ENCODE measurements at regions not wholly inside any gene's neighbourhood (a gene's known extent, or its start where the extent isn't known, plus 50 kb on each side); places are given as distances from the start of the nearest gene placed in this dataset.

DNA sequence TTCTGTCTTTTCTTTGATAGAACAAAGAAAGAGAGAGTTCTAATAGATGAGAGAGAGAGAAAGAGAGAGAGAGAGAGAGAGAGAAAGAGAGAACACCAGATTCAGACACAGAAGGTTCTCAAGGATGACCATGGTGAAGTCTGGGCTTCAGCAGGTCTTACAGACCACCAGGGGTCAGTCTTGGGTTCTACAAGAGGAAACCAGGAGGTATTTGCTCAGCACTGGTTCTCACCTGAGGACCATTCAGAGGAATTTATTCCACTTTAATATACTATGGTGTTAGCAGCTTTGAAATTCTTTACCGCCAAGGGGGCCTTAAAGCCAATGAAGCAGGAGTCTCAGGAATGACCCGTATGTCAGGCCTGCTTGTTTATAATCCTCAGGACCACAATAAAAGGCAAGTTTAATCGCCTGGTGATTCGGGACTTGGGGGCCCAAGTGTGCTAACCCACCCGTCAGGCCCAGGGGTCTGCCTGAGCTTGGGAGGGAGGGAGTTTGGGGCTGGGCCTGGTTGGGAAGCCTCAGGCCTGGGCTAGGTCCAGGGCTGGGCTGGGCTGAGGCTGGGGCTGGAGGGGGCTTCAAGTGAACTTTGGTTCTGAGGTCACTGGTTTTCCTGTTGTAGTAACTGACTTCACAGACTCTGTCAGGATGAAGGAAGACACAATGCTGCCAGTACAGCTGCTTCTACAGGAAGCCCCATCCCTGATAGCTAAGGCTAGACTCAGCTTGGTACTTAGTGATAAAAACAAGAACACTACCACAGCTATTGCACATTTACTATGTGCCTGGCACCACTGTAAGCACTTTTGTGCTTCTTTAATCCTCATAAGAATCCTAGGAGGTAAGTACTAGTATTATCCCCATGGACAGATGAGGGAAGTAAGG is 179.2 kb upstream of the ZBED5 start:
- no peaks in the 10 kb centered on the region for H3K9me3 Mint-ChIP-seq
- DNase-seq (ENCODE audit: low spot score), result peak; percentile 8
- peaks cover 2% of the 10 kb centered on the region for H3K27me3 Mint-ChIP-seq (ENCODE audit: insufficient read depth)
- H3K4me3 Mint-ChIP-seq, result no peak overlapping the region
- no peak overlapping the region for H3K27ac Mint-ChIP-seq
- H3K4me1 Mint-ChIP-seq (ENCODE audit: low read depth), result no peaks in the 10 kb centered on the region
- H3K36me3 Mint-ChIP-seq (ENCODE audit: low read depth), result no peaks in the 10 kb centered on the region
- intact Hi-C loops (cut with micrococcal nuclease), result loop anchor here (1.0 kb wide), 2 partner anchors 120 to 229 kb away; no protein-coding TSS in a partner anchor

DNA sequence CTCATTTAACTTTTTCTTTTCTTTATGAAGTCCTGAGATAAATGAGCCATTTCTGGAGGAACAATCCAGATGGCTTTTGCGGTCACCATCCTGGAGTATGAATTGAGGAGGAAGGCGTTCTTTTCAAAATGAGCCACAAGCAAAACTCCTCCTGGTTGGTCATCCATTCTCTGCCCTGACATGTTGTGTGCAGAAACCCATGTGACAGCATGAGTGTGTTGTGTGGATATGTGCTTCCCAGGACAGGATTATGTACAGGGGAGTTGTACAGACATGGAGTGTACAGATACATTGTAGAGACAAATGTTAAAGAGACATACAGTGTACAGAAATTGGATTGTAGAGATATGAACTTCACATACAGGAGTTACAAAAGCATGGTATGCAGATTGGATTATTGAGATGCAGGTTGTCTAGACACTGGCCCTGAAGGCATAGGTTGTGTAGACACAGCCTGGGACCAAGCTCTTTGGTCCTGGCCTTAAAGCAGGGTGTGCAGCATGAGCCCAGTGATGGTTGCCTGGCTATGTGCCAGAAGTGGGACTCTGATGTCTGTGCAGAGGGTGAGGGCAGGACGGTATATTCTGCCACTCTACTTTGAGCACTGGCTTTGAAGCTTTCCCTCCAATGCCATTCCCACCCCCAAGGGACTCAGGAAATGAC is 178.5 kb upstream of the ZBED5 start:
- no peak for DNase-seq (ENCODE audit: low spot score)
- no peak overlapping the region for H3K4me3 Mint-ChIP-seq
- no peak overlapping the region for H3K27ac Mint-ChIP-seq
- H3K4me1 Mint-ChIP-seq (ENCODE audit: low read depth), result no peaks in the 10 kb centered on the region
- no peaks in the 10 kb centered on the region for H3K36me3 Mint-ChIP-seq (ENCODE audit: low read depth)
- H3K9me3 Mint-ChIP-seq, result no peaks in the 10 kb centered on the region
- intact Hi-C loops (cut with micrococcal nuclease), result no loop called here
- peaks cover 2% of the 10 kb centered on the region for H3K27me3 Mint-ChIP-seq (ENCODE audit: insufficient read depth)

DNA sequence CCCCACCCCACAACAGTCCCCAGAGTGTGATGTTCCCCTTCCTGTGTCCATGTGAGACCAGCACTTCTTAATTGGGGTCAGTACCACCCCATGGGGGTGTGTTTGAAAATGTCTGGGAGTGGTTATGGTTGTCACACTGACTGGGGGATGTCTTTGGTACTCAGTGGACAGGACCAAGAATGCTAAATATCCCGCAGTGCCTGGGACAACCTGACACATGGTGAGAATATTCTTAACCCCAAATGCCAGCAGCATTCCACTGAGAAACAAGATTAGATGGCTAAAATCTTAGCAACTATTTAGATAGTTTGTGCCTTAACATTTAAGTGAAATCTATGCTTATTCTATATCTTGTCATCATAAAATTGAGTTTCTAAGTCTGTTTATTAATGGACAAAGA is 177.5 kb upstream of the ZBED5 start:
- Mint-ChIP-seq H3K4me3 (no peak overlapping the region), H3K9me3 (no peaks in the 10 kb centered on the region), H3K27ac (no peak overlapping the region), H3K27me3 (ENCODE audit: insufficient read depth) (peaks cover under 1% of the 10 kb centered on the region), H3K4me1 (ENCODE audit: low read depth) (no peaks in the 10 kb centered on the region), H3K36me3 (ENCODE audit: low read depth) (no peaks in the 10 kb centered on the region)
- DNase-seq (ENCODE audit: low spot score), result no peak
- intact Hi-C loops (cut with micrococcal nuclease), result no loop called here

DNA sequence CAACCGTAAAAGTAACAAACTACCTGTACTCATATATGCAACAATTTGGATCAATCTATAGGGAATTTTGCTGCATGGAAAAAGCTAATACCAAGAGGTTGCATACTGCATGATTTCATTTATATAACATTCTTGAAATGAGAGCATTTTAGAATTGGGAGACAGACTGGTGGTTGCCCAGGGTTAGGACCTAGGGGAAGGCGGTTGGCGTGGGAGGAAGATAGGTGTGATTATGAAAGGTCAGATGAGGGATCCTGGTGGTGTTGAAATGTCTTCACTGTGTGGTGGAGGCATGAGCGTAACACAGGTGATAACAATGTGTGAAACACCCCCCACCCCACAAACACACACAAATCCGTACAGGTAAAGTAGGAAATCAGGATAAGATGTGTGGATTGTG is 176.6 kb upstream of the ZBED5 start:
- Mint-ChIP-seq H3K27ac (no peak overlapping the region), H3K36me3 (ENCODE audit: low read depth) (no peaks in the 10 kb centered on the region), H3K27me3 (ENCODE audit: insufficient read depth) (peaks cover 5% of the 10 kb centered on the region), H3K4me3 (no peak overlapping the region), H3K9me3 (no peaks in the 10 kb centered on the region), H3K4me1 (ENCODE audit: low read depth) (no peaks in the 10 kb centered on the region)
- intact Hi-C loops (cut with micrococcal nuclease), result no loop called here
- no peak for DNase-seq (ENCODE audit: low spot score)

DNA sequence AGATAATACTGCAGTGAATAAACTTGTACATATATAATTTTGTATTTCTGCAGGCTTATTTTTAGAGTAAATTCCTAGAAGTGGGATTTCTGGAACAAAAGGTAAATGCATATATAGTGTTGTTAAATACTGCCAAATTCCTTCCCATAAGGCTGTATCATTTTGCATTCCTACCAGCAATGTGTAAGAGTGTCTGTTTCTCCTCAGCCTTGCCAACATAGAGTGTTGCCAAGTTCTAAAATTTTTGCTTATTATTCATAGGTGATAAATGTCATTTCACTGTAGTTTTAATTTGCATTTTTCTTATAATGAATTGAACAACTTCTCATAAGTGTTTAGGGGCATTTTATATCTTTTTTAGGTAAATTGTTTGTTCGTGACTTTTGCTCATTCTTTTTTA is 174.2 kb upstream of the ZBED5 start:
- no peaks in the 10 kb centered on the region for H3K9me3 Mint-ChIP-seq
- no peak overlapping the region for H3K4me3 Mint-ChIP-seq
- H3K4me1 Mint-ChIP-seq (ENCODE audit: low read depth), result no peaks in the 10 kb centered on the region
- H3K27me3 Mint-ChIP-seq (ENCODE audit: insufficient read depth), result peaks cover 14% of the 10 kb centered on the region
- H3K27ac Mint-ChIP-seq, result no peak overlapping the region
- intact Hi-C loops (cut with micrococcal nuclease), result no loop called here
- no peaks in the 10 kb centered on the region for H3K36me3 Mint-ChIP-seq (ENCODE audit: low read depth)
- DNase-seq (ENCODE audit: low spot score), result no peak

DNA sequence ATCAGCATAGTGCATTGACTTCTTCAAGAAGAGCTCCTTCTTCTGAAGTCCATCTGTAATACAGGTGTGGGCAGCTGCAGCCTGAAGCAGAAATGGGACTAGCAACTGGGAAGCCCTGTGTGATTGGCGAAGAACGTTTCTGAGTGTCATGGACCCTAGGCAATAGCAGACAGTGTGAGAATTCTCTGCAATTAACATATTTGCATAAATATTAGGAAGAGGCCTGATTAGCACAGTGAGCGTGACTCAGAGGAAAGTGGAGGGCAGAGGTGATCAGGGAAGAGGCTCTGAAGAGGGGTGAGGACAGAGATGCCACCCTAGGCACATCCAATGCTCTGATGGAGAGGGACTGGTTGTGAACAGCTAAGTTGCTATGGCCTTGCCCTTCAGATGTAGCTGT is 171.2 kb upstream of the ZBED5 start:
- no peak overlapping the region for H3K4me3 Mint-ChIP-seq
- peaks cover 16% of the 10 kb centered on the region for H3K27me3 Mint-ChIP-seq (ENCODE audit: insufficient read depth)
- no peaks in the 10 kb centered on the region for H3K4me1 Mint-ChIP-seq (ENCODE audit: low read depth)
- no peaks in the 10 kb centered on the region for H3K9me3 Mint-ChIP-seq
- no peak for DNase-seq (ENCODE audit: low spot score)
- no peak overlapping the region for H3K27ac Mint-ChIP-seq
- intact Hi-C loops (cut with micrococcal nuclease), result loop anchor here (10.0 kb wide), 1 partner anchor 1016 kb away; no protein-coding TSS in a partner anchor
- no peaks in the 10 kb centered on the region for H3K36me3 Mint-ChIP-seq (ENCODE audit: low read depth)

DNA sequence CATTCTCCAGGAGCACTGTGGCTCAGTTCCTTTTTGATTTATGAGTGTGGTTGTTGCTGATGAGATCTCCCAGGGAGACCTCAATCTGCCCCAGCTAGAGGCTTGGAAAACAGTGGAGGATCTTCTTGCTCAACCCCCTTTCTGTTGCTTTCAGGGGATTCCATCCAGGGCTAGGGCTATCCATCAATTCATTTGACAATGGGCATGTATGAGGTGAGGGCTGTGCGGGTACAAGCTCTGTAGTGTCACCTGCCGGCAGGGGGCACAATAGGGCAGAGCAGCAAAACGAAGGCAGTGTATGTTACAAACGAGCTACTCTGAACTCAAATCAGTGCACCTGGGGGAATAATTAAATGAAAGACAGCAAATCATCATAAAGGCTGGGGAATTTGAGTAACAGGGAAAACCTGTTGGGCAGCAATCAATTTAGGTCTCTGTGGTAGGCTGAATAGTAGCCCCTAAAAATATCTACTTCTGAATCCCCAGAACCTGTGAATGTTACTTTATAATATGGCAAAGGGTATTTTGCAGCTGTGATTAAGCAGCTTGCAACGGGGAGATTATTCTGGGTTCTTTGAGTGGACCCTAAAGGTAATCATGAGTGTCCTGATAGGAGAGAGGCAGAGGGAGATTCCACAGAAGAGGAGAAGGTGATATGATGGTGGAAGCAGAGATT is 170.3 kb upstream of the ZBED5 start:
- no peak overlapping the region for H3K27ac Mint-ChIP-seq
- H3K36me3 Mint-ChIP-seq (ENCODE audit: low read depth), result no peaks in the 10 kb centered on the region
- H3K4me3 Mint-ChIP-seq, result no peak overlapping the region
- peak; percentile 57 for DNase-seq (ENCODE audit: low spot score)
- no peaks in the 10 kb centered on the region for H3K9me3 Mint-ChIP-seq
- H3K27me3 Mint-ChIP-seq (ENCODE audit: insufficient read depth), result peaks cover 16% of the 10 kb centered on the region
- intact Hi-C loops (cut with micrococcal nuclease), result loop anchor here (1.0 to 10.0 kb wide), 4 partner anchors 129 to 1017 kb away; no protein-coding TSS in a partner anchor
- no peaks in the 10 kb centered on the region for H3K4me1 Mint-ChIP-seq (ENCODE audit: low read depth)

DNA sequence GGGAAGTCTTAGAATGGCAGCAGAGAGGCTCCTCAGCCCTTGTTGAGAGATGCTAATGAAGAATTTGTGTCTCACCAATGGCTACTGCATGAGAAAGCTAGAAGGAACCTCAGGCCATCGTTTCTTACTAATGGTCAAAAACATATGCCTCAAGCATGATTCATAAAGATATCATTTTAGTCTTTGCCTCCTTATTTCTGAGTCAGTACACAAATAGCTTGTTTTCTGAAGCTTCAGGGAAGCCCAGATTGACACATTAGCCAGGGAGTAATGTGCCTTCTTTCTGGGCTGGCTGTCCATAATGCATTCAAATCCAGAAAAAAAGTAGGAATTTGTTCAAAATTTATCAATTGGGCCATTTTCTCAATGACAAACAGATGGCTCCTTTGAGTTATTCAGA is 169.4 kb upstream of the ZBED5 start:
- intact Hi-C loops (cut with micrococcal nuclease), result loop anchor here (10.0 kb wide), 1 partner anchor 1018 kb away; no protein-coding TSS in a partner anchor
- Mint-ChIP-seq H3K4me1 (ENCODE audit: low read depth) (no peaks in the 10 kb centered on the region), H3K4me3 (no peak overlapping the region), H3K27ac (no peak overlapping the region), H3K9me3 (no peaks in the 10 kb centered on the region), H3K27me3 (ENCODE audit: insufficient read depth) (peaks cover 17% of the 10 kb centered on the region), H3K36me3 (ENCODE audit: low read depth) (no peaks in the 10 kb centered on the region)
- DNase-seq (ENCODE audit: low spot score), result no peak

DNA sequence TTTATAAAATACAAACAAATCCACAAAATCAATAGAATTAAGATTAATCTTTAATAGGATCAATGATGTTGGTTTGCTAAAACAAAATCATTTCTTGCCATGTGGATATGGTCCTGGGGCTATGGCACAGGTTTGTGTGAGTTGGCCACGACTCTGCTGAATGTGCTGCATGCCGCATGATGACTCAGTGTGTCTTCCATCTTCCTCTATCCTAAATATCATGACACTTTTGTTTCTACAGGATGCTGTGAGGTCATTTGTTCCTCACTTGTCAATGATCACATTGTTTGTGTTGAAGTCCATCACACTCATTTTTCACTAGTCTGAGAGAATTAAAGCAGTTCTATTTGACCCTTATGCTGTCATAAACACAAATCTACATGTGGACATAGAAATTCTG is 167.2 kb upstream of the ZBED5 start:
- DNase-seq (ENCODE audit: low spot score), result no peak
- Mint-ChIP-seq H3K9me3 (no peaks in the 10 kb centered on the region), H3K27me3 (ENCODE audit: insufficient read depth) (peaks cover 18% of the 10 kb centered on the region), H3K4me3 (no peak overlapping the region), H3K4me1 (ENCODE audit: low read depth) (no peaks in the 10 kb centered on the region), H3K36me3 (ENCODE audit: low read depth) (no peaks in the 10 kb centered on the region), H3K27ac (no peak overlapping the region)
- intact Hi-C loops (cut with micrococcal nuclease), result loop anchor here (10.0 kb wide), 1 partner anchor 1020 kb away; no protein-coding TSS in a partner anchor

DNA sequence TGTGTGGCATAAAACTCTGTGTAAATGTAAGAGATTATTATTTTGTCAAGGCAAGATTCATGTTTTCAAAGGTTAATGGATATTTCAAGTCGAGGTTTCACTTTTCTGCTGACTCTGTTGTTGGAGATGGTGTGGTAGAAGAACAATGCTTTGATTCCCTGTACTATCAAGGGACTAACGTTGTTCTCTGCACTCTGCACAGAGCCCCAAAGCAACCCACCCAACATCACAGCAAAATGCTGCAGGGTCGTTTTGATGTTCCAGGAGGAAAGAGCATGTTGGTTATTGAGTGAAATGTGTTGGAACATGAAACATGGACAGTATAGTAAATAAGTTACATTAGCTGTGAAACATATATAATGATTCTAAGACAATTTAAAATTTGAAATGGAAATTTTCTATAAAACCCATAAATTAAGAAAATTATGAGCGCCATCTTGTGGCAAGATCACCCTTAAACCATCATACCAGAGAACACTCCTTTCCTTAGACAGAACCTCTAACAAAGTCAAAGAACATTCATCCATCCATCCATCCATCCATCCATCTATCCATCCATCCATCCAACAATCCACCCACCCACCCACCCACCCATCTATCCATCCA is 164.4 kb upstream of the ZBED5 start:
- no peak overlapping the region for H3K4me3 Mint-ChIP-seq
- no peak overlapping the region for H3K27ac Mint-ChIP-seq
- H3K36me3 Mint-ChIP-seq (ENCODE audit: low read depth), result no peaks in the 10 kb centered on the region
- no peaks in the 10 kb centered on the region for H3K9me3 Mint-ChIP-seq
- no peaks in the 10 kb centered on the region for H3K4me1 Mint-ChIP-seq (ENCODE audit: low read depth)
- no peak for DNase-seq (ENCODE audit: low spot score)
- H3K27me3 Mint-ChIP-seq (ENCODE audit: insufficient read depth), result peaks cover 10% of the 10 kb centered on the region
- intact Hi-C loops (cut with micrococcal nuclease), result loop anchor here (1.0 to 10.0 kb wide), 4 partner anchors 89 to 1023 kb away; no protein-coding TSS in a partner anchor

DNA sequence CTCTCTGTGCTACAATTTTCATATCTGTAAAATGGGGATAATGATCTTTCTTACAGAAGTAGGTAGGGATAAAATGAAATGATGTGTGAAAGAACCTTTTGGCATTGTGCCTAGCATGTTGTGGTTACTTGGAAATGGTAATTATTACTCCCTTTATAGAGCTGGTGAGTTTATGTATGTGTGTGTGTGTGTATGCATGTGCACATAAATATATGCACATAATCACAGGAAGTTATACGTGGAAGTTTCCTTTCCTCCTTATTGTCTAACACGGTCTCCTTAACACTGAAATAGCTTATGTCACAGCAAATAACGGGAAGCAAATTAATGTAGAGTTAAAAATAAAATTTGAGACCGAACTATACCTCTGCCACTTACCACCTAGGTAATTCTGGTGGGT is 163.7 kb upstream of the ZBED5 start:
- Mint-ChIP-seq H3K4me1 (ENCODE audit: low read depth) (no peaks in the 10 kb centered on the region), H3K36me3 (ENCODE audit: low read depth) (no peaks in the 10 kb centered on the region), H3K9me3 (no peaks in the 10 kb centered on the region), H3K4me3 (no peak overlapping the region), H3K27ac (no peak overlapping the region), H3K27me3 (ENCODE audit: insufficient read depth) (peaks cover 10% of the 10 kb centered on the region)
- intact Hi-C loops (cut with micrococcal nuclease), result loop anchor here (5.0 to 10.0 kb wide), 2 partner anchors 249 to 1023 kb away; no protein-coding TSS in a partner anchor
- no peak for DNase-seq (ENCODE audit: low spot score)

DNA sequence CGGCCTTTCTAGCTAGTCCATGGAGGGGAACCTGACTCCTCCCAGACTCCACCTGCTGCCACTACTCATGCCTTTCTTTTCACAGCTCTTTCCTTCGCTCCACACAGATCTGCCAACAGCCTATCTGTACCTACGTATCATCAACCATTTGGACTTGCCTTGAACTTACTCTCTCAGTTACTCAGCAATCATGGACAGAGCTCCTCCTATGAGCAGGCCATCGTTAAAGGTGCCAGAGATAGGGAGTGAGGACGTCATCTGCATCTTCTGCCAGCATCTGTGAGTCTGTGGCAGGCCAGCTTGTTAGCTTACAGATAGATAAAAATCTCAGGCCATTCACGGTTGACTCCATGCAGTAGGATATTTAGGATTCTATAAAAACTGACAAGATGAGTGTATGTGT is 162.9 kb upstream of the ZBED5 start:
- H3K27ac Mint-ChIP-seq, result no peak overlapping the region
- H3K36me3 Mint-ChIP-seq (ENCODE audit: low read depth), result no peaks in the 10 kb centered on the region
- no peak overlapping the region for H3K4me3 Mint-ChIP-seq
- peaks cover 10% of the 10 kb centered on the region for H3K27me3 Mint-ChIP-seq (ENCODE audit: insufficient read depth)
- intact Hi-C loops (cut with micrococcal nuclease), result loop anchor here (5.0 to 10.0 kb wide), 2 partner anchors 248 to 1024 kb away; no protein-coding TSS in a partner anchor
- no peaks in the 10 kb centered on the region for H3K4me1 Mint-ChIP-seq (ENCODE audit: low read depth)
- H3K9me3 Mint-ChIP-seq, result no peaks in the 10 kb centered on the region
- DNase-seq (ENCODE audit: low spot score), result no peak
